Activated CD8-positive, alpha-beta T cell treated with anti-CD3 and anti-CD28 coated beads, Interleukin-2, amount 10 ng/mL, durations not matched to agents 7 days and 5 days (primary cell): ENCODE measurements at regions not wholly inside any gene's neighbourhood (a gene's known extent, or its start where the extent isn't known, plus 50 kb on each side); places are given as distances from the start of the nearest gene placed in this dataset.

Source experiments
- ATAC-seq: fragments of 150-1000 bp; cut with Tn5 transposase; one replicate; pipeline ENCODE4 v1.10.0; 2021; ENCODE audit warnings: moderate library complexity
- CTCF ChIA-PET: fragments of 350-600 bp; sonication (Branson Sonifier 250); formaldehyde crosslinking; loops from one replicate; lab custom pipeline; 2021; ENCODE audit warnings: antibody characterized with exemption; lab: Charles Lee
- POLR2A ChIA-PET: fragments of 350-600 bp; sonication (Branson Sonifier 250); formaldehyde crosslinking; loops from one replicate; lab custom pipeline; 2021; ENCODE audit warnings: antibody characterized with exemption; lab: Charles Lee
- DNase-seq: peaks from one replicate; pipeline ENCODE4 v3.0.0-alpha.2; 2020
- H3K27ac Mint-ChIP-seq: one replicate; pipeline ENCODE4 v1.8.0; 2021; ENCODE audit warnings: mild to moderate bottlenecking, mixed read lengths
- H3K27me3 Mint-ChIP-seq: one replicate; pipeline ENCODE4 v1.8.0; 2021; ENCODE audit warnings: low read depth, mixed read lengths
- H3K36me3 Mint-ChIP-seq: one replicate; pipeline ENCODE4 v1.8.0; 2021; ENCODE audit warnings: low read depth, mixed read lengths
- H3K4me1 Mint-ChIP-seq: one replicate; pipeline ENCODE4 v1.8.0; 2021; ENCODE audit warnings: low read depth, mixed read lengths
- H3K4me3 Mint-ChIP-seq: one replicate; pipeline ENCODE4 v1.8.0; 2021; ENCODE audit warnings: mild to moderate bottlenecking, mixed read lengths
- H3K9me3 Mint-ChIP-seq: one replicate; pipeline ENCODE4 v1.8.0; 2022; ENCODE audit warnings: mixed read lengths; ENCODE audit not compliant: insufficient read depth

- Mint-ChIP-seq H3K4me1 (no peaks in the 10 kb centered on the region), H3K36me3 (no peaks in the 10 kb centered on the region), H3K9me3 (no peaks in the 10 kb centered on the region), H3K27me3 (peaks cover 5% of the 10 kb centered on the region), H3K4me3 (no peak overlapping the region), H3K27ac (no peak overlapping the region)
- no peak for DNase-seq
- ChIA-PET POLR2A (no interaction called here), CTCF (no interaction called here)
- ATAC-seq = no peak
Measured at GRCh38 chr13:76516013-76516412, 370.2 kb downstream of the KCTD12 start.

GRCh38 chr13:76512721-76513145, 373.5 kb downstream of the KCTD12 start:
- DNase-seq (no peak), ATAC-seq (no peak)
- H3K36me3 Mint-ChIP-seq = no peaks in the 10 kb centered on the region
- H3K27me3 Mint-ChIP-seq = peaks cover 5% of the 10 kb centered on the region
- H3K4me3 Mint-ChIP-seq = no peak overlapping the region
- H3K9me3 Mint-ChIP-seq = no peaks in the 10 kb centered on the region
- CTCF ChIA-PET = no interaction called here
- H3K27ac Mint-ChIP-seq = no peak overlapping the region
- no peaks in the 10 kb centered on the region for H3K4me1 Mint-ChIP-seq
- POLR2A ChIA-PET = no interaction called here

GRCh38 chr13:76505437-76505836, 380.8 kb downstream of the KCTD12 start:
- Mint-ChIP-seq H3K36me3 (no peaks in the 10 kb centered on the region), H3K4me3 (no peak overlapping the region), H3K4me1 (no peaks in the 10 kb centered on the region), H3K27me3 (no peaks in the 10 kb centered on the region), H3K9me3 (no peaks in the 10 kb centered on the region), H3K27ac (no peak overlapping the region)
- POLR2A ChIA-PET = no interaction called here
- CTCF ChIA-PET = interaction anchor here (0.7 kb wide), 1 partner anchor 810 kb away, joined by 3 read pairs; no protein-coding TSS in a partner anchor
- ATAC-seq (no peak), DNase-seq (no peak)

GRCh38 chr13:76503766-76504165, 382.4 kb downstream of the KCTD12 start:
- Mint-ChIP-seq H3K4me3 (no peak overlapping the region), H3K36me3 (no peaks in the 10 kb centered on the region), H3K27me3 (peaks cover 3% of the 10 kb centered on the region), H3K27ac (no peak overlapping the region), H3K4me1 (no peaks in the 10 kb centered on the region), H3K9me3 (no peaks in the 10 kb centered on the region)
- ChIA-PET POLR2A (no interaction called here), CTCF (no interaction called here)
- DNase-seq (no peak), ATAC-seq (no peak)

- Mint-ChIP-seq H3K36me3 (no peaks in the 10 kb centered on the region), H3K4me3 (no peak overlapping the region), H3K9me3 (no peaks in the 10 kb centered on the region), H3K27ac (no peak overlapping the region), H3K27me3 (peaks cover 3% of the 10 kb centered on the region), H3K4me1 (no peaks in the 10 kb centered on the region)
- DNase-seq (no peak), ATAC-seq (no peak)
- POLR2A ChIA-PET = no interaction called here
- CTCF ChIA-PET = no interaction called here
Measured at GRCh38 chr13:76503291-76503690, 382.9 kb downstream of the KCTD12 start.

GRCh38 chr13:76500894-76501293, 385.3 kb downstream of the KCTD12 start:
- no peak for DNase-seq
- H3K9me3 Mint-ChIP-seq = no peaks in the 10 kb centered on the region
- no peak for ATAC-seq
- peaks cover 6% of the 10 kb centered on the region for H3K27me3 Mint-ChIP-seq
- H3K27ac Mint-ChIP-seq = no peak overlapping the region
- no peaks in the 10 kb centered on the region for H3K4me1 Mint-ChIP-seq
- CTCF ChIA-PET = interaction anchor here (1.4 kb wide), 1 partner anchor 11 kb away, joined by 4 read pairs; no protein-coding TSS in a partner anchor
- H3K4me3 Mint-ChIP-seq = no peak overlapping the region
- POLR2A ChIA-PET = no interaction called here
- H3K36me3 Mint-ChIP-seq = no peaks in the 10 kb centered on the region

GRCh38 chr13:76499891-76500290, 386.3 kb downstream of the KCTD12 start:
- H3K27ac Mint-ChIP-seq = no peak overlapping the region
- DNase-seq = no peak
- no peak overlapping the region for H3K4me3 Mint-ChIP-seq
- H3K9me3 Mint-ChIP-seq = no peaks in the 10 kb centered on the region
- ChIA-PET POLR2A (no interaction called here), CTCF (no interaction called here)
- no peaks in the 10 kb centered on the region for H3K36me3 Mint-ChIP-seq
- H3K27me3 Mint-ChIP-seq = peaks cover 6% of the 10 kb centered on the region
- ATAC-seq = no peak
- H3K4me1 Mint-ChIP-seq = no peaks in the 10 kb centered on the region

GRCh38 chr13:76489274-76489673, 396.9 kb downstream of the KCTD12 start:
- no peaks in the 10 kb centered on the region for H3K4me1 Mint-ChIP-seq
- ChIA-PET POLR2A (no interaction called here), CTCF (interaction anchor here (1.0 kb wide), 1 partner anchor 396 kb away, joined by 3 read pairs; no protein-coding TSS in a partner anchor)
- H3K4me3 Mint-ChIP-seq = no peak overlapping the region
- no peak overlapping the region for H3K27ac Mint-ChIP-seq
- H3K9me3 Mint-ChIP-seq = no peaks in the 10 kb centered on the region
- DNase-seq (no peak), ATAC-seq (no peak)
- no peaks in the 10 kb centered on the region for H3K36me3 Mint-ChIP-seq
- peaks cover 2% of the 10 kb centered on the region for H3K27me3 Mint-ChIP-seq

GRCh38 chr13:76481738-76482137, 404.5 kb downstream of the KCTD12 start:
- no peak for DNase-seq
- no peak overlapping the region for H3K27ac Mint-ChIP-seq
- POLR2A ChIA-PET = no interaction called here
- no peak for ATAC-seq
- no peaks in the 10 kb centered on the region for H3K9me3 Mint-ChIP-seq
- peaks cover 5% of the 10 kb centered on the region for H3K27me3 Mint-ChIP-seq
- no peaks in the 10 kb centered on the region for H3K36me3 Mint-ChIP-seq
- CTCF ChIA-PET = no interaction called here
- H3K4me1 Mint-ChIP-seq = no peaks in the 10 kb centered on the region
- no peak overlapping the region for H3K4me3 Mint-ChIP-seq

- DNase-seq (no peak), ATAC-seq (no peak)
- H3K36me3 Mint-ChIP-seq = no peaks in the 10 kb centered on the region
- peaks cover 5% of the 10 kb centered on the region for H3K27me3 Mint-ChIP-seq
- H3K27ac Mint-ChIP-seq = no peak overlapping the region
- H3K9me3 Mint-ChIP-seq = no peaks in the 10 kb centered on the region
- CTCF ChIA-PET = interaction anchor here (1.0 to 2.8 kb wide), 4 partner anchors 429 to 800 kb away, joined by 3 to 17 read pairs (median 6); no protein-coding TSS in a partner anchor
- no peaks in the 10 kb centered on the region for H3K4me1 Mint-ChIP-seq
- H3K4me3 Mint-ChIP-seq = no peak overlapping the region
- POLR2A ChIA-PET = no interaction called here
Measured at GRCh38 chr13:76474966-76475365, 411.2 kb downstream of the KCTD12 start.

- ChIA-PET CTCF (interaction anchor here (0.6 to 2.8 kb wide), 13 partner anchors 10 to 800 kb away, joined by 3 to 17 read pairs (median 5); no protein-coding TSS in a partner anchor), POLR2A (no interaction called here)
- DNase-seq (no peak), ATAC-seq (no peak)
- Mint-ChIP-seq H3K9me3 (no peaks in the 10 kb centered on the region), H3K36me3 (no peaks in the 10 kb centered on the region), H3K27ac (no peak overlapping the region), H3K4me3 (no peak overlapping the region), H3K27me3 (peaks cover 5% of the 10 kb centered on the region), H3K4me1 (no peaks in the 10 kb centered on the region)
Measured at GRCh38 chr13:76474356-76474755, 411.8 kb downstream of the KCTD12 start.

- H3K36me3 Mint-ChIP-seq = no peaks in the 10 kb centered on the region
- peaks cover 5% of the 10 kb centered on the region for H3K27me3 Mint-ChIP-seq
- no peak overlapping the region for H3K27ac Mint-ChIP-seq
- CTCF ChIA-PET = interaction anchor here (0.6 to 2.8 kb wide), 15 partner anchors 10 to 799 kb away, joined by 3 to 17 read pairs (median 5); no protein-coding TSS in a partner anchor
- ATAC-seq = peak; percentile 97
- POLR2A ChIA-PET = no interaction called here
- peak; percentile 84 for DNase-seq
- H3K4me3 Mint-ChIP-seq = no peak overlapping the region
- no peaks in the 10 kb centered on the region for H3K9me3 Mint-ChIP-seq
- no peaks in the 10 kb centered on the region for H3K4me1 Mint-ChIP-seq
Measured at GRCh38 chr13:76473552-76474134, 412.6 kb downstream of the KCTD12 start.
